Muscle layer of duodenum (tissue), 2 donors: ENCODE measurements at regions not wholly inside any gene's neighbourhood (a gene's known extent, or its start where the extent isn't known, plus 50 kb on each side); places are given as distances from the start of the nearest gene placed in this dataset.

Experiments
- H3K27ac ChIP-seq: one replicate; pipeline ENCODE4 v1.7.0; 2013; ENCODE audit warnings: mild to moderate bottlenecking, low read length
- H3K27me3 ChIP-seq: one replicate; pipeline ENCODE4 v1.7.0; 2013; ENCODE audit warnings: low read depth, mild to moderate bottlenecking, control low read depth, low read length
- H3K36me3 ChIP-seq, 2 donors: one replicate each; pipeline ENCODE4 v1.7.0; 2013; ENCODE audit warnings: low read length in 2 of 2, control low read depth in 1 of 2, mild to moderate bottlenecking in 1 of 2; ENCODE audit not compliant: insufficient read depth in 2 of 2, control insufficient read depth in 1 of 2
- H3K4me1 ChIP-seq, 2 donors: one replicate each; pipeline ENCODE4 v1.7.0; 2013; ENCODE audit warnings: low read length in 2 of 2, mild to moderate bottlenecking in 2 of 2, control low read depth in 1 of 2, moderate library complexity in 1 of 2; ENCODE audit not compliant: insufficient read depth in 2 of 2, control insufficient read depth in 1 of 2
- H3K4me3 ChIP-seq, 2 donors: one replicate each; pipeline ENCODE4 v1.7.0; 2013; ENCODE audit warnings: low read length in 2 of 2, low read depth in 1 of 2, mild to moderate bottlenecking in 1 of 2
- H3K9me3 ChIP-seq, 2 donors: one replicate each; pipeline ENCODE4 v1.7.0; 2013; ENCODE audit warnings: low read length in 2 of 2, control low read depth in 1 of 2, mild to moderate bottlenecking in 1 of 2; ENCODE audit not compliant: control insufficient read depth in 1 of 2
- donor health status: healthy.

GRCh38 chr2:239465017-239466001, 64.5 kb upstream of the HDAC4 start:
- Histone ChIP-seq H3K36me3 (no peaks in the 10 kb centered on the region), H3K27ac (no peak overlapping the region), H3K4me1 (peaks cover 0 to 13% of the 10 kb centered on the region in 2 donors), H3K9me3 (no peaks in the 10 kb centered on the region), H3K27me3 (no peaks in the 10 kb centered on the region), H3K4me3 (no peak overlapping the region)

GRCh38 chr2:239464166-239465016, 63.6 kb upstream of the HDAC4 start:
- Histone ChIP-seq H3K36me3 (no peaks in the 10 kb centered on the region), H3K4me3 (no peak overlapping the region), H3K9me3 (no peaks in the 10 kb centered on the region), H3K27ac (no peak overlapping the region), H3K27me3 (no peaks in the 10 kb centered on the region), H3K4me1 (peaks cover 0 to 13% of the 10 kb centered on the region in 2 donors)

GRCh38 chr2:239463541-239464165, 62.8 kb upstream of the HDAC4 start:
- no peak overlapping the region for H3K27ac ChIP-seq
- H3K27me3 ChIP-seq: no peaks in the 10 kb centered on the region
- H3K4me3 ChIP-seq: no peak overlapping the region
- no peaks in the 10 kb centered on the region for H3K36me3 ChIP-seq
- H3K4me1 ChIP-seq: peaks cover 0 to 13% of the 10 kb centered on the region in 2 donors
- H3K9me3 ChIP-seq: no peaks in the 10 kb centered on the region

GRCh38 chr2:239462671-239463506, 62.1 kb upstream of the HDAC4 start:
- H3K27me3 ChIP-seq: no peaks in the 10 kb centered on the region
- no peak overlapping the region for H3K4me3 ChIP-seq
- H3K36me3 ChIP-seq: no peaks in the 10 kb centered on the region
- no peak overlapping the region for H3K27ac ChIP-seq
- no peaks in the 10 kb centered on the region for H3K9me3 ChIP-seq
- peaks cover 0 to 13% of the 10 kb centered on the region in 2 donors for H3K4me1 ChIP-seq

GRCh38 chr2:239462191-239462515, 61.3 kb upstream of the HDAC4 start:
- no peak overlapping the region for H3K27ac ChIP-seq
- no peak overlapping the region for H3K4me3 ChIP-seq
- no peaks in the 10 kb centered on the region for H3K9me3 ChIP-seq
- H3K36me3 ChIP-seq: no peaks in the 10 kb centered on the region
- no peaks in the 10 kb centered on the region for H3K27me3 ChIP-seq
- peaks cover 0 to 13% of the 10 kb centered on the region in 2 donors for H3K4me1 ChIP-seq

GRCh38 chr2:239461291-239462190, 60.7 kb upstream of the HDAC4 start:
- no peaks in the 10 kb centered on the region for H3K9me3 ChIP-seq
- no peaks in the 10 kb centered on the region for H3K27me3 ChIP-seq
- no peak overlapping the region for H3K27ac ChIP-seq
- H3K36me3 ChIP-seq: no peaks in the 10 kb centered on the region
- H3K4me1 ChIP-seq: peaks cover 0 to 13% of the 10 kb centered on the region in 2 donors
- no peak overlapping the region for H3K4me3 ChIP-seq

GRCh38 chr2:239460780-239461179, 60.0 kb upstream of the HDAC4 start:
- H3K9me3 ChIP-seq: no peaks in the 10 kb centered on the region
- no peaks in the 10 kb centered on the region for H3K27me3 ChIP-seq
- peaks cover 0 to 13% of the 10 kb centered on the region in 2 donors for H3K4me1 ChIP-seq
- no peak overlapping the region for H3K27ac ChIP-seq
- no peak overlapping the region for H3K4me3 ChIP-seq
- H3K36me3 ChIP-seq: no peaks in the 10 kb centered on the region

GRCh38 chr2:239459606-239460005, 58.8 kb upstream of the HDAC4 start:
- no peaks in the 10 kb centered on the region for H3K27me3 ChIP-seq
- no peaks in the 10 kb centered on the region for H3K36me3 ChIP-seq
- no peak overlapping the region for H3K4me3 ChIP-seq
- no peak overlapping the region for H3K27ac ChIP-seq
- no peaks in the 10 kb centered on the region for H3K9me3 ChIP-seq
- peaks cover 0 to 13% of the 10 kb centered on the region in 2 donors for H3K4me1 ChIP-seq

- H3K9me3 ChIP-seq: no peaks in the 10 kb centered on the region
- no peak overlapping the region for H3K27ac ChIP-seq
- H3K4me1 ChIP-seq: peaks cover 0 to 11% of the 10 kb centered on the region in 2 donors
- no peaks in the 10 kb centered on the region for H3K36me3 ChIP-seq
- no peaks in the 10 kb centered on the region for H3K27me3 ChIP-seq
- H3K4me3 ChIP-seq: no peak overlapping the region
These were observed 58.2 kb upstream of the HDAC4 start for GRCh38 chr2:239459056-239459455.
